HCT116 (cell line): ENCODE measurements at regions not wholly inside any gene's neighbourhood (a gene's known extent, or its start where the extent isn't known, plus 50 kb on each side); places are given as distances from the start of the nearest gene placed in this dataset.

ENCODE experiments used
- ATAC-seq: fragments of 200-7000 bp; cut with Tn5 transposase; 2 replicates; pipeline ENCODE4 v1.9.1; 2020; ENCODE audit warnings: mild to moderate bottlenecking, moderate library complexity
- BruUV-seq: library from RNA; stranded (reverse); fragments of 400-500 nt; replicated peaks from 2 replicates; lab custom pipeline; 2021; lab: Mats Ljungman, UMichigan
- CTCF ChIA-PET: fragments of 300-600 bp; sonication (Branson Sonifier 250); formaldehyde crosslinking; loops from one replicate; lab custom pipeline; 2021; ENCODE audit warnings: antibody characterized with exemption; lab: Charles Lee
- POLR2A ChIA-PET: fragments of 300-600, 350-600 bp; sonication (Branson Sonifier 250); formaldehyde crosslinking; loops from one replicate; lab custom pipeline; 2021; ENCODE audit warnings: antibody characterized with exemption; lab: Charles Lee
- RAD21 ChIA-PET, 2 experiments: fragments of 300-600 bp; sonication (Branson Sonifier 250); formaldehyde crosslinking; loops; one replicate each; lab custom pipeline; 2023; ENCODE audit warnings: low total read pairs in 2 of 2; ENCODE audit not compliant: uncharacterized antibody in 2 of 2, unreplicated experiment in 2 of 2, low non-redundant PET in 1 of 2; lab: Charles Lee
- DNase-seq: peaks from one replicate; pipeline ENCODE4 v3.0.0-alpha.2; 2010; ENCODE audit warnings: low read depth, low spot score
- H2AFZ ChIP-seq: fragments of 200-600 bp; shearing (Covaris generic), sonication (generic); 2 replicates; pipeline ENCODE4 v1.6.1; 2017; ENCODE audit warnings: low read depth, mixed run types, mixed read lengths, antibody characterized with exemption, low read length; ENCODE audit not compliant: poor library complexity, severe bottlenecking
- H3K27ac ChIP-seq: 2 replicates; pipeline ENCODE4 v1.5.1; 2012; ENCODE audit warnings: low read depth, low read length
- H3K27me3 ChIP-seq: fragments of 200-600 bp; sonication (generic); 2 replicates; pipeline ENCODE4 v1.6.1; 2016; ENCODE audit warnings: mixed run types, low read length, mixed read lengths; ENCODE audit not compliant: insufficient read depth
- H3K36me3 ChIP-seq, 2 experiments: fragments of 200-500 bp in 1 of 2; fragments of 200-600 bp in 1 of 2; sonication (Bioruptor generic) in 1 of 2; sonication (generic) in 1 of 2; 2 replicates each; pipeline versions ENCODE4 v1.5.1 to v1.6.1; 2014 to 2016; ENCODE audit warnings: low read length in 2 of 2, inconsistent platforms in 1 of 2, mixed read lengths in 1 of 2, mixed run types in 1 of 2; ENCODE audit not compliant: insufficient read depth in 2 of 2, control insufficient read depth in 1 of 2
- H3K4me1 ChIP-seq, 2 experiments: fragments of 200-600 bp in 1 of 2; sonication (generic) in 1 of 2; 2 replicates each; pipeline versions ENCODE4 v1.5.1 to v1.6.1; 2012 to 2017; ENCODE audit warnings: low read length in 2 of 2, inconsistent platforms in 1 of 2, mild to moderate bottlenecking in 1 of 2, mixed read lengths in 1 of 2, mixed run types in 1 of 2, moderate library complexity in 1 of 2; ENCODE audit not compliant: insufficient read depth in 2 of 2, control insufficient read depth in 1 of 2
- H3K4me2 ChIP-seq: fragments of 200-600 bp; sonication (generic); 2 replicates; pipeline ENCODE4 v1.6.1; 2017; ENCODE audit warnings: mixed run types, low read length, mixed read lengths
- H3K4me3 ChIP-seq, 2 experiments: fragments of 200-600 bp in 1 of 2; sonication (generic) in 1 of 2; replicated peaks in 1 of 2; 2 replicates each; pipeline ENCODE4 v1.5.1; 2011 to 2016; ENCODE audit warnings: low read length in 2 of 2, control low read depth in 1 of 2, low read depth in 1 of 2, mild to moderate bottlenecking in 1 of 2, mixed read lengths in 1 of 2, mixed run types in 1 of 2
- H3K79me2 ChIP-seq: fragments of 200-600 bp; sonication (generic); 2 replicates; pipeline ENCODE4 v1.6.1; 2017; ENCODE audit warnings: mild to moderate bottlenecking, mixed run types, low read length, moderate library complexity, mixed read lengths; ENCODE audit not compliant: insufficient read depth
- H3K9ac ChIP-seq: fragments of 200-600 bp; sonication (generic); 2 replicates; pipeline ENCODE4 v1.6.1; 2016; ENCODE audit warnings: low read length, mixed read lengths
- H3K9me2 ChIP-seq: fragments of 200-600 bp; sonication (generic), shearing (Covaris generic); 2 replicates; pipeline ENCODE4 v1.6.1; 2017; ENCODE audit warnings: mixed run types, mild to moderate bottlenecking, moderate library complexity; ENCODE audit not compliant: insufficient read depth
- H3K9me3 ChIP-seq, 2 experiments: fragments of 200-500 bp in 1 of 2; fragments of 200-600 bp in 1 of 2; sonication (Bioruptor generic) in 1 of 2; sonication (generic) in 1 of 2; 2 replicates each; pipeline ENCODE4 v1.6.1; 2014 to 2017; ENCODE audit warnings: low read length in 2 of 2, mixed read lengths in 2 of 2, inconsistent platforms in 1 of 2, low read depth in 1 of 2, mild to moderate bottlenecking in 1 of 2, mixed run types in 1 of 2, moderate library complexity in 1 of 2; ENCODE audit not compliant: control insufficient read depth in 1 of 2, insufficient read depth in 1 of 2
- H4K20me1 ChIP-seq: fragments of 200-600 bp; sonication (generic), shearing (Covaris generic); 2 replicates; pipeline ENCODE4 v1.6.1; 2017; ENCODE audit warnings: mixed run types, mild to moderate bottlenecking, moderate library complexity; ENCODE audit not compliant: insufficient read depth
- ATF3 ChIP-seq: IDR thresholded peaks from 2 replicates; pipeline ENCODE4 v1.6.1; 2012
- CBX3 ChIP-seq: IDR thresholded peaks from 2 replicates; pipeline ENCODE4 v1.6.1; 2012; ENCODE audit warnings: low read depth
- EGR1 ChIP-seq: IDR thresholded peaks from 2 replicates; pipeline ENCODE4 v1.6.1; 2012; ENCODE audit warnings: low read depth
- EZH2phosphoT487 ChIP-seq: fragments of 200-600 bp; IDR thresholded peaks from 2 replicates; pipeline ENCODE4 v1.6.1; 2018; ENCODE audit warnings: antibody characterized with exemption, borderline replicate concordance
- FOSL1 ChIP-seq: IDR thresholded peaks from 2 replicates; pipeline ENCODE4 v1.6.1; 2012; ENCODE audit warnings: low read depth
- JUND ChIP-seq: IDR thresholded peaks from 2 replicates; pipeline ENCODE4 v1.6.1; 2012
- POLR2A ChIP-seq: IDR thresholded peaks from 2 replicates; pipeline ENCODE4 v1.7.0; 2011; ENCODE audit warnings: borderline replicate concordance; ENCODE audit not compliant: insufficient read depth, insufficient read length; ENCODE audit errors: extremely low read depth
- POLR2AphosphoS5 ChIP-seq: IDR thresholded peaks from 2 replicates; pipeline ENCODE4 v1.6.1; 2011; ENCODE audit warnings: mild to moderate bottlenecking, low read depth, low read length, moderate library complexity
- RAD21 ChIP-seq: IDR thresholded peaks from 2 replicates; pipeline ENCODE4 v1.6.1; 2012; ENCODE audit warnings: low read depth, mild to moderate bottlenecking
- SIN3A ChIP-seq: IDR thresholded peaks from 2 replicates; pipeline ENCODE4 v1.6.1; 2012; ENCODE audit warnings: low read depth
- SP1 ChIP-seq: IDR thresholded peaks from 2 replicates; pipeline ENCODE4 v1.6.1; 2012; ENCODE audit warnings: low read depth
- SRF ChIP-seq: IDR thresholded peaks from 2 replicates; pipeline ENCODE4 v1.6.1; 2012; ENCODE audit warnings: low read depth
- TCF7L2 ChIP-seq: IDR thresholded peaks from 2 replicates; pipeline ENCODE4 v1.7.0; 2011; ENCODE audit warnings: borderline replicate concordance, inconsistent platforms; ENCODE audit not compliant: insufficient read depth, insufficient read length; ENCODE audit errors: extremely low read depth
- YY1 ChIP-seq: IDR thresholded peaks from 2 replicates; pipeline ENCODE4 v1.6.1; 2011; ENCODE audit warnings: low read length, low read depth, moderate library complexity, mild to moderate bottlenecking; ENCODE audit not compliant: insufficient replicate concordance; ENCODE audit errors: extremely low read depth
- ZBTB33 ChIP-seq: IDR thresholded peaks from 2 replicates; pipeline ENCODE4 v1.6.1; 2011; ENCODE audit warnings: mild to moderate bottlenecking, low read length, moderate library complexity; ENCODE audit not compliant: insufficient replicate concordance; ENCODE audit errors: extremely low read depth
- ZFX ChIP-seq: fragments of 450-650 bp; IDR thresholded peaks from 2 replicates; pipeline ENCODE4 v1.6.1; 2017
- ZNF274 ChIP-seq: fragments of 200-500 bp; sonication (Bioruptor generic); IDR thresholded peaks from 2 replicates; pipeline ENCODE4 v1.6.1; 2014; ENCODE audit warnings: mild to moderate bottlenecking, low read depth, low read length, inconsistent platforms
- intact Hi-C: fragments of 100-400 bp; cut with micrococcal nuclease; formaldehyde crosslinking; loops from 2 replicates; pipeline ENCODE4 v1.10.0; 2022
- TF ChIP-seq, protein P1 (sequence below), 3 experiments: fragments of 200-600 bp in 1 of 3; sonication (generic) in 1 of 3; IDR thresholded peaks in 2 of 3; conservative IDR thresholded peaks in 1 of 3; 2 replicates each; pipeline ENCODE4 v1.5.1; 2012 to 2017; ENCODE audit warnings: low read depth in 2 of 3, low read length in 2 of 3, antibody characterized with exemption in 1 of 3, borderline replicate concordance in 1 of 3, control low read depth in 1 of 3, mild to moderate bottlenecking in 1 of 3, mixed read lengths in 1 of 3, mixed run types in 1 of 3, moderate library complexity in 1 of 3; ENCODE audit not compliant: insufficient read depth in 1 of 3
- TF ChIP-seq, protein P2 (sequence below): IDR thresholded peaks from 2 replicates; pipeline ENCODE4 v1.6.1; 2012; ENCODE audit warnings: low read depth
- TF ChIP-seq, protein P3 (sequence below): IDR thresholded peaks from 2 replicates; pipeline ENCODE4 v1.6.1; 2012

- no TSS peak for BruUV-seq
- Histone ChIP-seq H3K27ac (no peak overlapping the region), H3K9me3 (peaks cover 0 to 3% of the 10 kb centered on the region in 2 experiments; a peak in 1 of 4 replicates), H3K4me1 (no peaks in the 10 kb centered on the region), H3K27me3 (no peaks in the 10 kb centered on the region), H3K4me3 (no peak overlapping the region), H3K9me2 (no peaks in the 10 kb centered on the region), H3K4me2 (no peak overlapping the region), H3K36me3 (no peaks in the 10 kb centered on the region), H3K9ac (no peak overlapping the region), H3K79me2 (no peaks in the 10 kb centered on the region), H4K20me1 (no peaks in the 10 kb centered on the region), H2AFZ (no peak overlapping the region)
- POLR2A ChIA-PET, result no interaction called here
- RAD21 ChIA-PET, result no interaction called here
- CTCF ChIA-PET, result no interaction called here
- no peak for TF ChIP-seq EZH2phosphoT487
- TF ChIP-seq FOSL1, result no peak
- TF ChIP-seq ZFX, result no peak
- TF ChIP-seq EGR1, result no peak
- TF ChIP-seq, protein P1, sequence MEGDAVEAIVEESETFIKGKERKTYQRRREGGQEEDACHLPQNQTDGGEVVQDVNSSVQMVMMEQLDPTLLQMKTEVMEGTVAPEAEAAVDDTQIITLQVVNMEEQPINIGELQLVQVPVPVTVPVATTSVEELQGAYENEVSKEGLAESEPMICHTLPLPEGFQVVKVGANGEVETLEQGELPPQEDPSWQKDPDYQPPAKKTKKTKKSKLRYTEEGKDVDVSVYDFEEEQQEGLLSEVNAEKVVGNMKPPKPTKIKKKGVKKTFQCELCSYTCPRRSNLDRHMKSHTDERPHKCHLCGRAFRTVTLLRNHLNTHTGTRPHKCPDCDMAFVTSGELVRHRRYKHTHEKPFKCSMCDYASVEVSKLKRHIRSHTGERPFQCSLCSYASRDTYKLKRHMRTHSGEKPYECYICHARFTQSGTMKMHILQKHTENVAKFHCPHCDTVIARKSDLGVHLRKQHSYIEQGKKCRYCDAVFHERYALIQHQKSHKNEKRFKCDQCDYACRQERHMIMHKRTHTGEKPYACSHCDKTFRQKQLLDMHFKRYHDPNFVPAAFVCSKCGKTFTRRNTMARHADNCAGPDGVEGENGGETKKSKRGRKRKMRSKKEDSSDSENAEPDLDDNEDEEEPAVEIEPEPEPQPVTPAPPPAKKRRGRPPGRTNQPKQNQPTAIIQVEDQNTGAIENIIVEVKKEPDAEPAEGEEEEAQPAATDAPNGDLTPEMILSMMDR (IDR thresholded peaks at IDR 0.05 in 2 of 3, conservative IDR thresholded peaks at IDR 0.05 in 1 of 3; ENCODE audit: borderline replicate concordance in 1 of 3, insufficient read depth in 1 of 3, low read depth in 2 of 3, low read length in 2 of 3), result no peak
- TF ChIP-seq POLR2A, result no peak
- TF ChIP-seq ATF3, result no peak
- TF ChIP-seq ZNF274, result no peak
- TF ChIP-seq RAD21, result no peak
- TF ChIP-seq SP1, result no peak
- no peak for TF ChIP-seq CBX3
- TF ChIP-seq, protein P2, sequence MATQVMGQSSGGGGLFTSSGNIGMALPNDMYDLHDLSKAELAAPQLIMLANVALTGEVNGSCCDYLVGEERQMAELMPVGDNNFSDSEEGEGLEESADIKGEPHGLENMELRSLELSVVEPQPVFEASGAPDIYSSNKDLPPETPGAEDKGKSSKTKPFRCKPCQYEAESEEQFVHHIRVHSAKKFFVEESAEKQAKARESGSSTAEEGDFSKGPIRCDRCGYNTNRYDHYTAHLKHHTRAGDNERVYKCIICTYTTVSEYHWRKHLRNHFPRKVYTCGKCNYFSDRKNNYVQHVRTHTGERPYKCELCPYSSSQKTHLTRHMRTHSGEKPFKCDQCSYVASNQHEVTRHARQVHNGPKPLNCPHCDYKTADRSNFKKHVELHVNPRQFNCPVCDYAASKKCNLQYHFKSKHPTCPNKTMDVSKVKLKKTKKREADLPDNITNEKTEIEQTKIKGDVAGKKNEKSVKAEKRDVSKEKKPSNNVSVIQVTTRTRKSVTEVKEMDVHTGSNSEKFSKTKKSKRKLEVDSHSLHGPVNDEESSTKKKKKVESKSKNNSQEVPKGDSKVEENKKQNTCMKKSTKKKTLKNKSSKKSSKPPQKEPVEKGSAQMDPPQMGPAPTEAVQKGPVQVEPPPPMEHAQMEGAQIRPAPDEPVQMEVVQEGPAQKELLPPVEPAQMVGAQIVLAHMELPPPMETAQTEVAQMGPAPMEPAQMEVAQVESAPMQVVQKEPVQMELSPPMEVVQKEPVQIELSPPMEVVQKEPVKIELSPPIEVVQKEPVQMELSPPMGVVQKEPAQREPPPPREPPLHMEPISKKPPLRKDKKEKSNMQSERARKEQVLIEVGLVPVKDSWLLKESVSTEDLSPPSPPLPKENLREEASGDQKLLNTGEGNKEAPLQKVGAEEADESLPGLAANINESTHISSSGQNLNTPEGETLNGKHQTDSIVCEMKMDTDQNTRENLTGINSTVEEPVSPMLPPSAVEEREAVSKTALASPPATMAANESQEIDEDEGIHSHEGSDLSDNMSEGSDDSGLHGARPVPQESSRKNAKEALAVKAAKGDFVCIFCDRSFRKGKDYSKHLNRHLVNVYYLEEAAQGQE, result no peak
- TF ChIP-seq TCF7L2, result no peak
- TF ChIP-seq JUND, result no peak
- no peak for TF ChIP-seq SIN3A
- TF ChIP-seq ZBTB33, result no peak
- TF ChIP-seq, protein P3, sequence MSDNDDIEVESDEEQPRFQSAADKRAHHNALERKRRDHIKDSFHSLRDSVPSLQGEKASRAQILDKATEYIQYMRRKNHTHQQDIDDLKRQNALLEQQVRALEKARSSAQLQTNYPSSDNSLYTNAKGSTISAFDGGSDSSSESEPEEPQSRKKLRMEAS, result no peak
- TF ChIP-seq POLR2AphosphoS5, result no peak
- no peak for TF ChIP-seq SRF
- TF ChIP-seq YY1, result no peak
- intact Hi-C loops, result no loop called here
- ATAC-seq (no peak), DNase-seq (no peak)
Observed at GRCh38 chr12:87290505-87290904, 738.7 kb downstream of the C12orf50 start.
